K562 (cell line): ENCODE measurements at regions not wholly inside any gene's neighbourhood (a gene's known extent, or its start where the extent isn't known, plus 50 kb on each side); places are given as distances from the start of the nearest gene placed in this dataset.

Source experiments
- CHD1 ChIP-seq: fragments of 200-600 bp; sonication (generic); IDR thresholded peaks from one replicate; pipeline ENCODE4 v1.6.1; 2012; ENCODE audit warnings: mild to moderate bottlenecking, moderate library complexity, low read length, inconsistent platforms
- DEAF1 ChIP-seq: fragments of 450-650 bp; formaldehyde crosslinking; IDR thresholded peaks from 2 replicates; pipeline ENCODE4 v1.4.0; 2020; ENCODE audit warnings: mild to moderate bottlenecking, moderate library complexity
- FOXA3 ChIP-seq, 2 experiments: fragments of 450-650 bp in 1 of 2; sonication (generic) in 1 of 2; formaldehyde crosslinking; IDR thresholded peaks in 1 of 2; conservative IDR thresholded peaks in 1 of 2; 2 replicates each; pipeline versions ENCODE4 v1.4.0 to v1.8.0; 2020 to 2022; ENCODE audit warnings: mild to moderate bottlenecking in 2 of 2, missing genetic modification reagents in 1 of 2
- GMEB1 ChIP-seq: fragments of 250-450 bp; sonication (Bioruptor Pico); IDR thresholded peaks from 2 replicates; pipeline ENCODE4 v1.4.0; 2020; ENCODE audit warnings: mild to moderate bottlenecking
- MCM2 ChIP-seq: fragments of 450-650 bp; IDR thresholded peaks from 2 replicates; pipeline ENCODE4 v1.6.1; 2017; ENCODE audit warnings: low read depth, mild to moderate bottlenecking
- MTA1 ChIP-seq: fragments of 450-650 bp; IDR thresholded peaks from 2 replicates; pipeline ENCODE4 v1.6.1; 2017; ENCODE audit warnings: borderline replicate concordance
- RBFOX2 ChIP-seq: fragments of 200-400 bp; formaldehyde crosslinking; IDR thresholded peaks from 2 replicates; pipeline ENCODE4 v1.6.1; 2017; ENCODE audit warnings: low read depth, mild to moderate bottlenecking, low read length, moderate library complexity
- SREBF1 ChIP-seq: fragments of 150-350 bp; IDR thresholded peaks from 2 replicates; pipeline ENCODE4 v1.6.1; 2014; ENCODE audit warnings: antibody characterized with exemption, low read depth, low read length, borderline replicate concordance
- TARDBP ChIP-seq: fragments of 450-650 bp; IDR thresholded peaks from 2 replicates; pipeline ENCODE4 v1.6.1; 2016
- TRIM25 ChIP-seq: fragments of 450-650 bp; IDR thresholded peaks from 2 replicates; pipeline ENCODE4 v1.7.0; 2016; ENCODE audit warnings: borderline replicate concordance
- ZNF407 ChIP-seq: fragments of 450-650 bp; IDR thresholded peaks from 2 replicates; pipeline ENCODE4 v1.6.1; 2016; ENCODE audit warnings: low read depth
- ZNF740 ChIP-seq, 3 experiments: fragments of 200-800 bp in 1 of 3; sonication (Bioruptor generic) in 1 of 3; sonication (generic) in 1 of 3; formaldehyde crosslinking in 1 of 3; IDR thresholded peaks; 2 replicates each; pipeline versions ENCODE4 v1.6.1 to v1.8.0; 2016 to 2022; ENCODE audit warnings: mild to moderate bottlenecking in 2 of 3, missing compliant biosample characterization in 2 of 3, missing genetic modification characterization in 2 of 3, missing genetic modification reagents in 1 of 3
- ZNF75A ChIP-seq: fragments of 450-650 bp; formaldehyde crosslinking; IDR thresholded peaks from 2 replicates; pipeline ENCODE4 v1.4.0; 2020; ENCODE audit warnings: mild to moderate bottlenecking

GRCh38 chr1:229714964-229715603 is 89.0 kb downstream of the URB2 start (continued):
- TF ChIP-seq ZNF407 (no peak), FOXA3 (CRISPR knock-in tag; conservative IDR thresholded peaks at IDR 0.05 in 1 of 2, IDR thresholded peaks at IDR 0.05 in 1 of 2) (no peak), MCM2 (no peak), RBFOX2 (no peak), ZNF75A (CRISPR knock-in tag) (no peak), DEAF1 (CRISPR knock-in tag) (peak; percentile 62), SREBF1 (no peak), TARDBP (no peak), GMEB1 (CRISPR knock-in tag) (no peak), TRIM25 (no peak), ZNF740 (CRISPR knock-in tag; IDR thresholded peaks at IDR 0.05) (no peak), ZNF740 (tag; IDR thresholded peaks at IDR 0.05) (no peak), CHD1 (no peak), MTA1 (no peak)
